LNCaP clone FGC (cell line): ENCODE measurements at regions not wholly inside any gene's neighbourhood (a gene's known extent, or its start where the extent isn't known, plus 50 kb on each side); places are given as distances from the start of the nearest gene placed in this dataset.
"Not testable (repeated sequence)": the region's sequence is repeated elsewhere in the genome, so short reads cannot be mapped to it uniquely, and the experiment has no call there.

Experiments
- DNase-seq: peaks from one replicate; pipeline ENCODE4 v3.0.0-alpha.2; 2011; ENCODE audit warnings: low read depth
- H3K4me3 ChIP-seq: 2 replicates; pipeline ENCODE4 v1.5.1; 2011; ENCODE audit warnings: mild to moderate bottlenecking, low read depth, low read length, control low read depth
- TF ChIP-seq, protein P1 (sequence below): IDR thresholded peaks from 2 replicates; pipeline ENCODE4 v1.5.1; 2012; ENCODE audit warnings: mild to moderate bottlenecking; ENCODE audit not compliant: control insufficient read depth, insufficient read depth; ENCODE audit errors: extremely low read depth

DNA sequence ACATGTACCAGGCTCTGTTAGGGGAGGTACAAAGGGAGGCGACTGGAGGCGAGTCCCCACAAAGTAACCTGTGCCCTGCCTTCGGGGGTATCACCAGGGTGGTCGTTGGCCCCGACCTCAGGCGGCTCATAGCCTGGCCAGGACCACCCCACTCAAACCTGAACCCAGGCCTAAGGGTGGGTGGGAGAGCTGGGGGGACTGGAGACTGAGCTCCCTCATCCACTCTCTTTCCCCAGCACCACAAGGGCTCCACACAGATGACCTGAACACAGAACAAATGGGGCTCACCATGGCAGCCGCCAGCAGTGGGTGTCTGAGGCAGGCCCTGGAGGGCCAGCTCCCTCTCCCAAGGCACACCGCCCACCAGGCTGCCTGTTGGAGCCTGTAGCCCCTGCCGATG lies 120.6 kb upstream of the TNRC6C start:
- TF ChIP-seq, protein P1, sequence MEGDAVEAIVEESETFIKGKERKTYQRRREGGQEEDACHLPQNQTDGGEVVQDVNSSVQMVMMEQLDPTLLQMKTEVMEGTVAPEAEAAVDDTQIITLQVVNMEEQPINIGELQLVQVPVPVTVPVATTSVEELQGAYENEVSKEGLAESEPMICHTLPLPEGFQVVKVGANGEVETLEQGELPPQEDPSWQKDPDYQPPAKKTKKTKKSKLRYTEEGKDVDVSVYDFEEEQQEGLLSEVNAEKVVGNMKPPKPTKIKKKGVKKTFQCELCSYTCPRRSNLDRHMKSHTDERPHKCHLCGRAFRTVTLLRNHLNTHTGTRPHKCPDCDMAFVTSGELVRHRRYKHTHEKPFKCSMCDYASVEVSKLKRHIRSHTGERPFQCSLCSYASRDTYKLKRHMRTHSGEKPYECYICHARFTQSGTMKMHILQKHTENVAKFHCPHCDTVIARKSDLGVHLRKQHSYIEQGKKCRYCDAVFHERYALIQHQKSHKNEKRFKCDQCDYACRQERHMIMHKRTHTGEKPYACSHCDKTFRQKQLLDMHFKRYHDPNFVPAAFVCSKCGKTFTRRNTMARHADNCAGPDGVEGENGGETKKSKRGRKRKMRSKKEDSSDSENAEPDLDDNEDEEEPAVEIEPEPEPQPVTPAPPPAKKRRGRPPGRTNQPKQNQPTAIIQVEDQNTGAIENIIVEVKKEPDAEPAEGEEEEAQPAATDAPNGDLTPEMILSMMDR, result no peak
- no peak for DNase-seq
- H3K4me3 ChIP-seq, result no peak overlapping the region

DNA sequence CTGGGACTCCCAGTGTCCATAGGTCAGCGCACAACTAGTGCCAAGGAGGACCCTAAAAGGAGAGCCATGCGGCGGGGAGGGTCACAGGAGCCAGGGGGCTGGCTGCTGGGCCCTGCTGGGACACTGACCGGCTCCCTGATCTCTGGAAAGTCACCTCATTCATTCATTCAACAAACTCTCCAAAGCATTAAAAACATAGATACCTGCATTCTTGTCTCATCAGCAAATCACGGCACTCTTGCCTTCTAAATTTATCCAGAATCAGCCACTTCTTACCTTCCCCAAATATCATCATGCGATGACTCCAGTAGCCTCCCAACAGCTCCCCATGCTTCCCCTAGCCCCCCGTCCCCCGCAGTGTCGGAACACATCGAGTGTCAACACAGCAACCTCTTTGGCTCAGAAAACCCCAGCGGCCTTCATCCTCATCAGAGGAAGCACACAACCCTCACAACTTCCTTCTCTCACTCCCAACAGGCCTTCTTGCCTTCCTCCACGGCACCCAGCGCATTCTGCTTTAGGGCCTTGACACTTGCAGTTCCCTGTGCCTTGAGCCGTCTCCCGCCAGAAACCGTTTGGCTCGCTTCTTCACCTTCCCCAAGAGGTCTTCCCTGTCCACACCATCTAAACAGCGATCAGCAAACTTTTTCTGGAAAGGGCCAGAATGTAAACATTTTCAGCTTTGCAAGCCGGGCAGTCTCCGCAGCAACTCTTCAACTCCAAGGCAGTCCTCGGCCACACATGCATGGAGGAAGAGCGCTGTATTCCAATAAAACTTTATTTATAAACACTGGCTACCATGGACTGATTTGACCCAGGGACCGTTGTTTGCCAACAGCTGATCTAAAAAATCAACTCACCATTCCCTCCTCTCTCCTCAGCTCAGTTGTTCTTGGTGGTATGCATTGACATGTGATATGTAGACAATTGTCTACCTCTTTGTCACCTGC lies 119.5 kb upstream of the TNRC6C start:
- TF ChIP-seq, protein P1, result no peak
- no peak for DNase-seq
- no peak overlapping the region for H3K4me3 ChIP-seq

DNA sequence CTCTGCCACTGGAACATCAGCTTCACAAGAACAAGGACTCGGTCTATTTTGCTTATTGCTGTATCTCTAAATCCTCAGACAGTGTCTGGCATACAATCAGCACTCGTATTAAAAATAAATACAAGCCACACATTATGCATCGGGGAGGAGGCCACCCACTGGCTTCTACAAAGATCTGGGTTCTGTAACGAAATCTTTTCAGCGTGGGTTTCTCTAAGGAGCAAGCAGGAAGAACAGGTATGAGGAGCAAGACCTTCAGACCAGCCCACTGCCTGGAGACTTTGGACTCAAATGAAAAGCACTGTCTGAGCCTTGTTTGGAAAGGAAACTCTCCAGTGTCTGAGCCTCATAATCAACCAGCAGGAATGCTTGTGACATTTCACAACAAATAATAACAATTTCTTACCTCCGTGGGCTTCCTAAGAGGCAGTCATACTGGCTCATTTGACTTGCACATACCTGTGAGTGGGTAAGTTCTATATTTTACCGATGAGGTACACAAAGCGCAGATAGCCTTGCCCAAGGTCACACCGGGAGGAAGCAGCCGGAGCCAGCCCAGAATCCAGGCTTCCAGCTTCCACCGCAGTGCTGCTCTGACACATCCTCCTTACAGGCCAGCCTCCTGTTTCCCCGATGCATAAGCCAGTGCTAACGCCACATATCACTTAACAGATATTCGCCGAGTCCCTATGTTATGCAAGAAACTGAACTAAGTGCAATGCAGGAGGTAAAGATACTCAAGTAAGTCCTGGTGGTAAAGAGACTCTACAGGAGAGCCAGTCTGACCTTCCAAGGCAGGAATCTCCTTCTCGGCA lies 118.6 kb upstream of the TNRC6C start:
- DNase-seq, result no peak
- H3K4me3 ChIP-seq, result no peak overlapping the region
- TF ChIP-seq, protein P1, result no peak

DNA sequence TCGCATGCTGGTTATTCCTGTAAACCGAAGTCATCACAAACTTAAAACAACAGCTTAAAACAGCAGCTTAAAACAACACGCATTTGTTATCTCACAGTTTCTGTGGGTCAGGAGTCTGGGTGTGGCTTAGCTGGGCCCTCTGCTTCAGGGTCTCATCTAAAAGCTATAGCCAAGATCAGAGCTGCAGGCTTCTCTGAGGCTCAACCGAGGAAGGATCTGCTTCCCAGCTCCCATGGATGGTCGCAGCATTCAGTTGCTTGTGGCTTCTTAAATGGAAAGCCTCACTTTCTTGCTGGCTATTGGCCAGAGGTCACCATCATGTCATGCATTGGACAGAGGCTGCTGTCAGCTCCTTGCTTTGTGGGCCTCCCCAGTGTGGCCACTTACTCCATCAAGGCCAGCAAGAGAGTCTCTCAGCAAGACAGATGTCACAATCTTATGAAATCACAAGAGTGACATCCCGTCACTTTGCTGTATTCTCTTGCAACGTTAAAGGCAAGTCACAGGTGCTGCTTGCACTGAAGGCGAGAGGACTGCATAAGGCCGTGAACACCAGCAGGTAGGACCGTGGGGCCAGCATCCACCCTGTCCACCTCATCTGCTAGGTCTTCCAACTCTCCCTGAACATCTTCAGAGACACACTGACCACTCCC lies 117.9 kb upstream of the TNRC6C start:
- no peak overlapping the region for H3K4me3 ChIP-seq
- TF ChIP-seq, protein P1, result no peak
- no peak for DNase-seq

DNA sequence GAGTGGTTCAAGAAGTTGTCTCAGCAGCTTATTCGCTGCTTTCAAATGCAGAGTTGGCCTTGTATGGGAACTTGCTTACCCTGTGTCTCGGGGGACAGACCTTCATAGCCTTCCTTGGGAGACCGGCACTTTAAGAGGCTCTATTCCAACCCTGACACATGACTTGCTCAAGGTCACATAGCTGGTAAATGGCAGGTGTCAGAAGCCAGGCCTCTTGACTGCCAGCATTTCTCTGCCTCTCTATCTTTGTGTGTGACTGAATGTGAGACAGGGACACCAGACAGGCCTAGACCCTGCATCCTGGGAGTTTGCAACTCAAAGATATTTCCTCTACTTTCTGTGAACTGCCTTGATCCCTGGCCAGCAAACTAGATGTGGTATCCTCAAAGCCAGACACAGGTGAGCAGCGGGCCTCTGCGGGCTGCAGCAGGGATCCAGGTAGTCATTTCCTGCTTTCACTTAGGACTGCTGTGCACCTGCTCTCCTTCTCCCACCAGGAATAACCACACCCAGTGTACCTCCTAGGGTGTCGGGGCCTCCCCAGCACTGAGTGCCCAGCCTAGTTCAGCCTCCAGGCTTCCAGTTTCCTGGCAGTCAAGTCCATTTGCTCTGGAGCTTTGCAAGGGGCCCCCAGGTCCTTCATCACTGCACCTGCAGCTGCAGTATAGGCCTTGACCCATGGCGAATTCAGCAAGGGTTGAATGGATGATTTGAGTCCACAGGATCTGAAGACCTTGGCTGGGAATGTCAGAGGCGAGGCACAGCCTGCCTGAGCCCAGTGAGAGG lies 116.6 kb upstream of the TNRC6C start:
- DNase-seq, result no peak
- no peak overlapping the region for H3K4me3 ChIP-seq
- TF ChIP-seq, protein P1, result no peak

DNA sequence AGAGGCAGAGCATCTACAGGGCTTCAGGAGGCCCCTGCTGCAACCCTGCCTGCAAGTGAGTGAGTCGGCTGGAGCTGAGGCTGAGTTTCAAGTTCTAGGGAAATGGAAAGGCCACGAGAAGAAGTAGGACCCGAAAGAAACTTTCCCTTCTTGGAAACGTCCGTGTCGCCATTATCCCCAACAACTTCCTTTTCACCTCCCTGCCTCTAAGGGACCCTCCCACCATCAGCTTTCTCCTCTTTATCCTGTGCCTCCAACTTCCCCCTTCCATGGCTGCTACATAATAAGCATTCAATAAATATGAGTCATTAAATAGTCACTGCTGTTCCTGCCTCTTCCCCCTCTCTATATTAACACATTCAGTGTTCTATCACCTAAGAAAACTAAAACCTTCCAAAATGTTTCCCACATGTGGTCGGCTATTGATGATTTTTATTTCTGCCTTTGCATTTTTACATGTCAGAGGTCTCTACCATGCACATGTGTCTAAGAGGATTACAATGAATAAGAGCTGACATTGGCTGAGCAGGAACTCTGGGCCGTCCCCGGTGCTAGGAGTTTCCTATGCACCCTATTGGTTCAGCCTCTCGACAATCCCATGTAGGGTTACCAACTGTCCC lies 115.9 kb upstream of the TNRC6C start:
- H3K4me3 ChIP-seq, result no peak overlapping the region
- TF ChIP-seq, protein P1, result no peak
- no peak for DNase-seq

DNA sequence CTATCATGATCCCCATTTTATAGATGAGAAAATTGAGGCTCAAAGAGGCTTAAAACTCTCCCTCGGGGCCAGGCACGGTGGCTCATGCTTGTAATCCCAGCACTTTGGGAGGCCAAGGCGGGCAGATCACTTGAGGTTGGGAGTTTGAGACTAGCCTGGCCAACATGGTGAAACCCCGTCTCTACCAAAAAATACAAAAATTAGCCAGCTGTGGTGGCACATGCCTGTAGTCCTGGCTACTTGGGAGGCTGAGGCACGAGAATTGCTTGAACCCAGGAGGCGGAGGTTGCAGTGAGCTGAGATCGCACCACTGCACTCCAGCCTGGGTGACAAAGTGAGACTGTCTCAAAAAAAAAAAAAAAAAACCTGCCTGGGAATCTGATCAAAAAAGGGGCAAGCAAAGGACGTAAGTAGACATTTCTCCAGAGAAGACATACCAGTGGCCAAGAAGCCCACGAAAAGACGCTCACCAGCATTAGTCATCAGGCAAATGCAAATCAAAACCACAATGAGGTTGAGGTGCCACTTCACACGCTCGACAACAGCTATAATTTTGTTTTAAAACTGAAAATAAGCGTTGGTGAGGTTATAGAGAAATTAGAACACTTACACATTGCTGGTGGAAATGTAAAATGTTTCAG lies 115.1 kb upstream of the TNRC6C start:
- not testable (repeated sequence) for DNase-seq, H3K4me3 ChIP-seq
